Gastrocnemius medialis (tissue), 4 donors: ENCODE measurements at regions not wholly inside any gene's neighbourhood (a gene's known extent, or its start where the extent isn't known, plus 50 kb on each side); places are given as distances from the start of the nearest gene placed in this dataset.

Source experiments
- POLR2A ChIP-seq, 2 donors: fragments of 450-650 bp; IDR thresholded peaks; one replicate each; pipeline ENCODE4 v1.6.1; 2017; ENCODE audit warnings: antibody characterized with exemption in 2 of 2, mild to moderate bottlenecking in 2 of 2, moderate library complexity in 2 of 2
- TF ChIP-seq, protein P1 (sequence below), 5 experiments: fragments of 450-650 bp in 3 of 5; fragments of 200-600 bp in 2 of 5; sonication (generic) in 2 of 5; IDR thresholded peaks in 4 of 5; conservative IDR thresholded peaks in 1 of 5; 1 replicate in 4 of 5; 2 replicates in 1 of 5; pipeline ENCODE4 v1.5.1; 2016 to 2019; ENCODE audit warnings: antibody characterized with exemption in 5 of 5, mild to moderate bottlenecking in 3 of 5, moderate library complexity in 3 of 5

DNA sequence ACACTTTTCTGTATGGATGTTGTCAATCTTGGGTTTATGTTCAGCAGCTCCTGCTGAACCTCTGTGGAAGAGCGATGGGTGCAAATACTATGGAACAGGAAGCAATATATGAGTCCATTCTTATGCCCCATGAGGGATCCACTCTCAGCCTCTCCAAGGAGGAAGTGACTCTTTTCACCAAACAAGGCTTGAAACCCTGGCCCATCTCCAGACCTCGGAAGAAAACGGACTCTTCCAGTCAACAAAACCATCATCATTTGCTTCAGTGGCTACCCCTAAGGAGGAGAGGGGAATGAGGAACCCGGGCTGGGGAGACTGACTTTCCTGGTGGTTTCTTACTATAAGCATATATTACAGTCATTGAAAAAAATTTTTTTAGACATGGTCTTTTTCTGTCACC, 206.2 kb downstream of the AXIN2 start:
- TF ChIP-seq, protein P1, sequence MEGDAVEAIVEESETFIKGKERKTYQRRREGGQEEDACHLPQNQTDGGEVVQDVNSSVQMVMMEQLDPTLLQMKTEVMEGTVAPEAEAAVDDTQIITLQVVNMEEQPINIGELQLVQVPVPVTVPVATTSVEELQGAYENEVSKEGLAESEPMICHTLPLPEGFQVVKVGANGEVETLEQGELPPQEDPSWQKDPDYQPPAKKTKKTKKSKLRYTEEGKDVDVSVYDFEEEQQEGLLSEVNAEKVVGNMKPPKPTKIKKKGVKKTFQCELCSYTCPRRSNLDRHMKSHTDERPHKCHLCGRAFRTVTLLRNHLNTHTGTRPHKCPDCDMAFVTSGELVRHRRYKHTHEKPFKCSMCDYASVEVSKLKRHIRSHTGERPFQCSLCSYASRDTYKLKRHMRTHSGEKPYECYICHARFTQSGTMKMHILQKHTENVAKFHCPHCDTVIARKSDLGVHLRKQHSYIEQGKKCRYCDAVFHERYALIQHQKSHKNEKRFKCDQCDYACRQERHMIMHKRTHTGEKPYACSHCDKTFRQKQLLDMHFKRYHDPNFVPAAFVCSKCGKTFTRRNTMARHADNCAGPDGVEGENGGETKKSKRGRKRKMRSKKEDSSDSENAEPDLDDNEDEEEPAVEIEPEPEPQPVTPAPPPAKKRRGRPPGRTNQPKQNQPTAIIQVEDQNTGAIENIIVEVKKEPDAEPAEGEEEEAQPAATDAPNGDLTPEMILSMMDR (IDR thresholded peaks at IDR 0.05 in 4 of 5, conservative IDR thresholded peaks at IDR 0.05 in 1 of 5) = no peak
- TF ChIP-seq POLR2A (IDR thresholded peaks at IDR 0.05) = no peak
